HepG2 (cell line): ENCODE measurements at regions not wholly inside any gene's neighbourhood (a gene's known extent, or its start where the extent isn't known, plus 50 kb on each side); places are given as distances from the start of the nearest gene placed in this dataset.

Experiments
- ATAC-seq: fragments of 200-7000 bp; cut with Tn5 transposase; 3 replicates; pipeline ENCODE4 v1.9.1; 2020; ENCODE audit warnings: mild to moderate bottlenecking, moderate library complexity
- BruUV-seq: library from RNA; stranded (reverse); fragments of 400-500 nt; replicated peaks from 2 replicates; lab custom pipeline; 2021; lab: Mats Ljungman, UMichigan
- CTCF ChIA-PET: fragments of 300-600 bp; formaldehyde crosslinking; extraction: SDS; loops from one replicate; lab custom pipeline; 2021; ENCODE audit warnings: low total read pairs, inconsistent platforms, low intra/inter-chr PET ratio; lab: Yijun Ruan, JAX
- POLR2A ChIA-PET: fragments of 350-600 bp; sonication (Branson Sonifier 250); formaldehyde crosslinking; loops from one replicate; lab custom pipeline; 2020; ENCODE audit warnings: antibody characterized with exemption, inconsistent platforms; lab: Yijun Ruan, JAX
- DNase-seq: peaks from one replicate; pipeline ENCODE4 v3.0.0-alpha.2; 2015; ENCODE audit warnings: low spot score
- FAIRE-seq: peaks from 3 replicates; lab custom pipeline; 2011; peaks lifted over from hg19 to GRCh38; lab: Jason Lieb, UNC
- H2AFZ ChIP-seq: one replicate; pipeline ENCODE4 v1.6.1; 2011; ENCODE audit warnings: low read length, inconsistent platforms
- H3K27ac ChIP-seq: fragments of 300-600 bp; 3 replicates; pipeline ENCODE4 v1.8.0; 2011; ENCODE audit warnings: mixed run types, mild to moderate bottlenecking, mixed read lengths, low read length, inconsistent platforms; ENCODE audit not compliant: insufficient read depth; ENCODE audit errors: extremely low read length
- H3K27me3 ChIP-seq, 2 experiments: fragments of 200-600 bp in 1 of 2; 2 replicates in 1 of 2; 3 replicates in 1 of 2; pipeline versions ENCODE4 v1.6.0 to v1.8.0; 2011; ENCODE audit warnings: low read length in 2 of 2, mild to moderate bottlenecking in 2 of 2, moderate library complexity in 2 of 2, inconsistent platforms in 1 of 2; ENCODE audit not compliant: insufficient read depth in 2 of 2, control insufficient read depth in 1 of 2
- H3K36me3 ChIP-seq, 2 experiments: fragments of 200-600 bp in 1 of 2; replicated peaks in 1 of 2; 2 replicates in 1 of 2; 3 replicates in 1 of 2; pipeline versions ENCODE4 v1.5.1 to v1.8.0; 2011; ENCODE audit warnings: low read length in 2 of 2, inconsistent platforms in 1 of 2; ENCODE audit not compliant: insufficient read depth in 2 of 2, control insufficient read depth in 1 of 2
- H3K4me1 ChIP-seq: 2 replicates; pipeline ENCODE4 v1.5.1; 2012; ENCODE audit warnings: low read length, inconsistent platforms; ENCODE audit not compliant: insufficient read depth
- H3K4me2 ChIP-seq: 2 replicates; pipeline ENCODE4 v1.6.0; 2011; ENCODE audit warnings: low read depth, low read length, inconsistent platforms
- H3K4me3 ChIP-seq, 3 experiments: fragments of 200-600 bp in 1 of 3; sonication (generic), shearing (Covaris generic) in 1 of 3; replicated peaks in 1 of 3; 2 replicates each; pipeline ENCODE4 v1.5.1; 2011 to 2016; ENCODE audit warnings: low read length in 3 of 3, inconsistent platforms in 2 of 3, low read depth in 2 of 3, mild to moderate bottlenecking in 2 of 3, control low read depth in 1 of 3, mixed read lengths in 1 of 3; ENCODE audit not compliant: insufficient read depth in 1 of 3
- H3K79me2 ChIP-seq: one replicate; pipeline ENCODE4 v1.6.1; 2011; ENCODE audit warnings: low read length, inconsistent platforms; ENCODE audit not compliant: insufficient read depth
- H3K9ac ChIP-seq: 2 replicates; pipeline ENCODE4 v1.6.0; 2011; ENCODE audit warnings: mild to moderate bottlenecking, low read depth, low read length, inconsistent platforms; ENCODE audit not compliant: insufficient read depth
- H3K9me3 ChIP-seq: 2 replicates; pipeline ENCODE4 v1.5.1; 2012; ENCODE audit warnings: mild to moderate bottlenecking, low read length
- H4K20me1 ChIP-seq: 2 replicates; pipeline ENCODE4 v1.6.0; 2011; ENCODE audit warnings: inconsistent platforms, mild to moderate bottlenecking, low read length, moderate library complexity; ENCODE audit not compliant: insufficient read depth
- CHD2 ChIP-seq: IDR thresholded peaks from 2 replicates; pipeline ENCODE4 v1.6.1; 2011; ENCODE audit warnings: low read depth, low read length, improper control_type of control experiment
- E2F1 ChIP-seq: sonication (generic); formaldehyde crosslinking; IDR thresholded peaks from 2 replicates; pipeline ENCODE4 v1.5.0; 2020; ENCODE audit warnings: missing genetic modification reagents
- FOSL2 ChIP-seq: sonication (generic); formaldehyde crosslinking; IDR thresholded peaks from 2 replicates; pipeline ENCODE4 v1.4.0; 2020; ENCODE audit warnings: missing genetic modification reagents
- HMG20B ChIP-seq: conservative IDR thresholded peaks from 2 replicates; pipeline ENCODE4 v1.6.1; 2016; ENCODE audit warnings: missing genetic modification reagents, missing compliant biosample characterization
- SMYD3 ChIP-seq: sonication (generic); formaldehyde crosslinking; IDR thresholded peaks from 2 replicates; pipeline ENCODE4 v1.8.1; 2023; ENCODE audit warnings: mild to moderate bottlenecking, missing genetic modification reagents
- SYNCRIP ChIP-seq: fragments of 200-400 bp; formaldehyde crosslinking; IDR thresholded peaks from 2 replicates; pipeline ENCODE4 v1.6.1; 2018; ENCODE audit warnings: mild to moderate bottlenecking, low read depth, low read length; ENCODE audit not compliant: insufficient read depth
- TBX3 ChIP-seq: fragments of 450-650 bp; IDR thresholded peaks from 2 replicates; pipeline ENCODE4 v1.6.1; 2017; ENCODE audit warnings: antibody characterized with exemption, mild to moderate bottlenecking, inconsistent platforms, borderline replicate concordance
- TRIM24 ChIP-seq: sonication (generic); formaldehyde crosslinking; IDR thresholded peaks from 2 replicates; pipeline ENCODE4 v1.8.0; 2022; ENCODE audit warnings: mild to moderate bottlenecking, missing genetic modification reagents
- ZNF10 ChIP-seq: sonication (generic); formaldehyde crosslinking; IDR thresholded peaks from 2 replicates; pipeline ENCODE4 v1.4.0; 2020; ENCODE audit warnings: mild to moderate bottlenecking, low read depth, missing genetic modification reagents, borderline replicate concordance
- ZNF563 ChIP-seq: sonication (generic); formaldehyde crosslinking; IDR thresholded peaks from 2 replicates; pipeline ENCODE4 v1.8.0; 2022; ENCODE audit warnings: mild to moderate bottlenecking, moderate library complexity, missing genetic modification reagents
- ZNF644 ChIP-seq: IDR thresholded peaks from 2 replicates; pipeline ENCODE4 v1.6.1; 2016; ENCODE audit warnings: low read depth
- WGBS: methylation state at CpG from one replicate; pipeline ENCODE4 v1.1.6; 2017; ENCODE audit warnings: low lambda C conversion rate; 5-methylcytosine and 5-hydroxymethylcytosine counted together
- in situ Hi-C: cut with HindIII; loops from 2 replicates; pipeline ENCODE4 v1.10.0; 2017; ENCODE audit warnings: low pct_unique_long_range_greater_than_20kb; ENCODE audit not compliant: extremely low pct_ligation_motif_present
- intact Hi-C: fragments of 100-400 bp; cut with micrococcal nuclease; formaldehyde crosslinking; loops from one replicate; pipeline ENCODE4 v1.10.0; 2022; ENCODE audit not compliant: unreplicated experiment
- TF ChIP-seq, protein P1 (sequence below): sonication (generic); formaldehyde crosslinking; IDR thresholded peaks from 2 replicates; pipeline ENCODE4 v1.8.0; 2022; ENCODE audit warnings: low read depth, missing genetic modification reagents

GRCh38 chr5:5716665-5717064 lies 294.2 kb downstream of the ICE1 start:
- WGBS: 2% methylated on average over 5 of the region's 5 CpGs
- POLR2A ChIA-PET: no interaction called here

More at GRCh38 chr5:5716665-5717064, 294.2 kb downstream of the ICE1 start:
- TF ChIP-seq, protein P1, sequence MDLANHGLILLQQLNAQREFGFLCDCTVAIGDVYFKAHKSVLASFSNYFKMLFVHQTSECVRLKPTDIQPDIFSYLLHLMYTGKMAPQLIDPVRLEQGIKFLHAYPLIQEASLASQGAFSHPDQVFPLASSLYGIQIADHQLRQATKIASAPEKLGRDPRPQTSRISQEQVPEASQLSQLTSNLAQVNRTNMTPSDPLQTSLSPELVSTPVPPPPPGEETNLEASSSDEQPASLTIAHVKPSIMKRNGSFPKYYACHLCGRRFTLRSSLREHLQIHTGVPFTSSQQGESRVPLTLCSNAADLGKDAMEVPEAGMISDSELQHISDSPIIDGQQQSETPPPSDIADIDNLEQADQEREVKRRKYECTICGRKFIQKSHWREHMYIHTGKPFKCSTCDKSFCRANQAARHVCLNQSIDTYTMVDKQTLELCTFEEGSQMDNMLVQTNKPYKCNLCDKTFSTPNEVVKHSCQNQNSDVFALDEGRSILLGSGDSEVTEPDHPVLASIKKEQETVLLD: no peak
- TF ChIP-seq ZNF644 (CRISPR knock-in tag) (no peak), SYNCRIP (no peak), TRIM24 (CRISPR knock-in tag) (no peak), HMG20B (no peak), ZNF563 (CRISPR knock-in tag) (no peak), TBX3 (no peak), E2F1 (no peak), CHD2 (no peak), ZNF10 (CRISPR knock-in tag) (no peak), FOSL2 (CRISPR knock-in tag) (no peak), SMYD3 (CRISPR knock-in tag) (no peak)
- no peaks in the 10 kb centered on the region for H3K4me1 ChIP-seq
- in situ Hi-C loops (no loop called here), intact Hi-C loops (no loop called here)
- no peak overlapping the region for H3K9ac ChIP-seq
- H3K27me3 ChIP-seq: 0 out of 5 replicates have a peak, but pooled peaks cover 0 to 4% of the 10 kb centered on the region in 2 experiments
- H4K20me1 ChIP-seq: no peaks in the 10 kb centered on the region
- no TSS peak for BruUV-seq
- CTCF ChIA-PET: no interaction called here
- no peak overlapping the region for H3K4me2 ChIP-seq
- H3K9me3 ChIP-seq: no peaks in the 10 kb centered on the region
- no peaks in the 10 kb centered on the region for H3K36me3 ChIP-seq
- DNase-seq (no peak), ATAC-seq (no peak), FAIRE-seq (no peak)
- no peak overlapping the region for H3K27ac ChIP-seq
- no peak overlapping the region for H2AFZ ChIP-seq
- H3K4me3 ChIP-seq: no peak overlapping the region
- H3K79me2 ChIP-seq: no peaks in the 10 kb centered on the region
